NCI-H2081 (cell line): ENCODE measurements at regions not wholly inside any gene's neighbourhood (a gene's known extent, or its start where the extent isn't known, plus 50 kb on each side); places are given as distances from the start of the nearest gene placed in this dataset.
"Not testable (repeated sequence)": the region's sequence is repeated elsewhere in the genome, so short reads cannot be mapped to it uniquely, and the experiment has no call there.

ENCODE experiments used
- DNase-seq, 2 experiments: peaks; one replicate each; lab custom pipeline; 2025; lab: John Stamatoyannopoulos, UW

DNA sequence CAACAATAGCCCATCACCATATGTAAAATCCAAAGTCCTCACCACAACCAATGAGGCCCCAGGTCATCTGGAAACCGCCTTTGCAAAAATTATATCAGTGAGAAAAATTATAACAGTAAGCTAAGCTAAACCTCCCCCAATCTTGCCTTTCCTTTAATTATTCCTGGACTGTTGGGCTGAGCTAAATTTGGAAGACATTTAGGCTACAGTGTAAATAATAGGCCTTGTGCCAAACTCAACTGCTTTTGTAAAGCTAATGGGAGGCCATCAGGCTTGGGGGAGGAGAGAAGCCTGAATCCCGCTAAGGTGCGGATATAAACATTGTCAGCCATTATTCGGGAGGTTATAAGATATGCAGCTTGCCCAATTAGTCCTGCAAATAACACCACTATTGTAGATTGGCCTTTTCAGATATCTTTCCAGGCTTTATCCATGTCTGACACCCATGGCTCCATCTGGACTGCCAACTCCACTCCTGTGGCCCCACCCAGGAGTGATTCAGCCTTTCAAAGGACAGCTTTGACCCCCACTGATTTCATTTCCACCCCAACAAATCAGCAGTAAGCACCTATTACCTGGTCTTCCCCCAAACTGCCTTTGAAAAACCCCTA, 53.0 kb upstream of the CA12 start:
- DNase-seq, result peak; percentile 93 to 99

DNA sequence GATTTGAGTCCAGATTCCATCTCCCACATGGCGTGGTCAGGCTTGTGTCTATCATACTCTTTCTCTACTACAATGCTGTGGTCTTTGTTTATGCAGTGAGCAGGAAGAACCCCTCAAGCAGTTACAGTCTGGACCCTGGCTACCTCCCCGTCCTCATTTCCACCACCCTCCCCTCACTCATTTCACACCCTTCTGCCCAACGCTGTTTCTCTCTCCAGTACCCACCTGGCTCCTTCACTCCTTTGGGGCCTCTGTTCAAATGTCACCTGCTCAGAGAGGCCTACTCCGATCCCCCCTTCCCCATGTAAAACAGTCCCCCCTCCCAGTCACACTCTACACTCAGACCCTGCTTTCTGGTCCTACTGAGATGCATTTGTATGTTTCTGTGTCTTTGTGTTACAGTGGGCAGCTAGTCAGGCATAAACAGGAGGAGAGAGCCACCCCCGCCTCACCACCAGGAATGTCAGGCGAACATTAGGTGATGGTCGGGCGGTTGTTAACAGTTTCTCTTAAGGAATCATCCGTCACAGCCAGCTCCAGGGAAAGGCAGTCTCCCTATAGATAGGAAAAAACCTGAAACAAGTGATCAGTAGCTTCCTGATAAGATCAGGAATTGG, 53.7 kb upstream of the CA12 start:
- DNase-seq, result no peak

DNA sequence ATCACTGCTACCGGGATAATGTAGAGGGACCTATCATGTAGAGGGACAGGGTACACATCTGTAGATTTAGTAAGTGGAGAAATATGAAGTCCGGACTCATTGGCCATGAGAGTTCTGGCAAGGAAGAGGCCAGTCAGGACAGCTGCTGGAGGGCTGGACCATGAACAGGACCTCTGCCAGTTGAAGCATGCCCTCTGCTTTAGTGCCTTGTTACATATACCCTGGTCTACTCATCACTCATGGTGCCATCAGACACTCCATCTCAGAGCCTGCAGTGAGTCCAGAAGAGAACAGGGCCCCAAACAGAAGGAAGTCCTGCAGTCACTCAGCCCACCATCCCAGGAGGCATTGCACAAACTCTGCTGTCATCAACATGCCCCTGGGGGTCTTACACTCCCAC, 54.7 kb upstream of the CA12 start:
- no peak for DNase-seq

DNA sequence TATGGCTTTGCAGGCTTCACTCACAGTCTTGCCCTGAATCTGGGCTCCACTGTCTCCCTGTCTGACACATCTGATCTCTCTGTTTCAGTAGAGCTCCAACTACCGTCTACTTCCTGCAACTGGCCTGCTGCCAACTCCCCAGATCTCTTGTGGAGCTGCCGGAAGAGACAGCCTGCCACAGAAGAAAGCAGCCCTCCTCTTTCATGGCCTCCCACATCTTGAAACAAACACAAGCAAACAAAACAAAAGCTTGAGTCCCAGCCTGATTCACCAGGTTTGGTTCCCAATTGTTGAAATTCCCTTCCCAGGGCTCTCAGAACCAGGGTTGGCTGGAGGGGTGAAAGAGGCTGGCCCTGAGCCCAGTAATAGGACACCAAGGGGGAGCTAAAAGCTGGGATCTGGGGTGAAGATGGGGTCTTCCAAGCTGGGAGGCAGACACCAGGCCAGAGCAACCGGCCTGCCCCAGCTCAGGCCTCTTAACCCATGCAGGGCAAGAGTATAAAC, 55.3 kb upstream of the CA12 start:
- peak; percentile 87 to 91 for DNase-seq

DNA sequence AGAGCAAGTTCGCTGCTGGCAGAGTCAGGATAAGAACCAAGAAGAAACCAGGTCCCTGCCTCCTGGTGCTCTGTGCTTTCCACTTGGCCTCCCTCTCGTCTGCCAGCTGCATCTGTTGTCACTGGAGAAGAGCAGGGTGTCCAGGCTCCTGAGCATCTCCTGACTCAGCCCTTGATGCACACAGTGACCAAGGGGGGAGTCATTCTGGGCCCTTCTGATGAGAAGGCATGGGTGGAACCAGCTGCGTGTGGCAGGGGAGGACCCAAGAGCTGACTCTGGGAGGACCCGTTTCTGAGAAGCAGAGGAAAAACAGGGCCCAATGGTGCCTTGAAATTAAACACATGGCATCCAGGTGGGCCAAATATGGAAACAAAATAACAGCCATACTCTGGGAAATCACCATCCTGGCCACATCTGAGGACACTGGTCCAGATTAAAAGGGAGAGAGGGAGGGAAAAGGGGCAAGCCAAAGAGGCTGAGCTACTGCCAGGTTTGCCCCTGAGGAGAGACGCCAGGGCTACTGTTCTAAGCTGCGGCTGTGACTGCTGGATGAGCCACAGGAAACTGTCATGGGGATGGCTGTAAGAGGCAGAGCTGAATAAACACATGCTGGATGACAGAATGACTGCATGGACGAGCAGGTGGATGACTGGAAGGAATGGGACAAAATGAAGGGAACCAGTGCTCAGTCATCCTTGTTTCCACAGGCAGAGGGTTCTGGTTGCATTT, 58.1 kb upstream of the CA12 start:
- DNase-seq, result peak; percentile 39 to 69

DNA sequence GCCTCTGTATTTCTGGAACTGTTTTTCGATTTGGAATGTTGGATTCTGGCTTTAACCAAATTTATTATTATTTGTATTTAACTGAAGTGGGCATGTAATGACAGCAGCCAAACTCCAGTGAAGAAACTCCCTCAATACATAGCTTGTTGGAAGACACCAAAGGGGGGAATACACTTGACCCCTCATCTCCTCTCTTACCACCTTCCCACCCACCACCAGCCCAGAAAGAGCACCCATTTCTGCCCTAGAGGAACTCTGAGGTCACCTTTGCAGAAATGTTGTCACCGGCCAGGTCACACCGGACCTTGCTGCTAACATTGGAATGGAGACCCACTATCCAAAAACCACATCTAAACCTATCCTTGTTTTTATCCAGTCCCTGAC, 58.6 kb upstream of the CA12 start:
- DNase-seq, result no peak

DNA sequence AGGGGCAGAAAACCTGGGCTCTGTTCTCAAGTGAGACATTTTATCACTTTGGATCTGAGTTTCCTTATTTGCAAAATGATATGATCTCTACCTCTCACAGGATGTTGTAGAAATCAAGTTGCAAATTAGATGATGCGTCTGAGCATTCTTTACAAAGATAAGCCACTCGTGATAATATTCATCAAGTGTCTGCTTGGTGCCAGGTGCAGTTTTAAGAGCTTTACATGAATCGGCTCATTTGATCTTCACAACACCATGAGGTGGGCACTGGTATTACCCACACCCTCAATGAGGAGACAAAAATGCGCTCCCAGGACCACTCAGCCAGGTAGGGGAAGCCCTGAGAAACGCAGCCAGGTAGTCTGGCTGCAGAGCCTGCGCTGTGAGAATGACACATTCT, 59.1 kb upstream of the CA12 start:
- DNase-seq, result no peak

DNA sequence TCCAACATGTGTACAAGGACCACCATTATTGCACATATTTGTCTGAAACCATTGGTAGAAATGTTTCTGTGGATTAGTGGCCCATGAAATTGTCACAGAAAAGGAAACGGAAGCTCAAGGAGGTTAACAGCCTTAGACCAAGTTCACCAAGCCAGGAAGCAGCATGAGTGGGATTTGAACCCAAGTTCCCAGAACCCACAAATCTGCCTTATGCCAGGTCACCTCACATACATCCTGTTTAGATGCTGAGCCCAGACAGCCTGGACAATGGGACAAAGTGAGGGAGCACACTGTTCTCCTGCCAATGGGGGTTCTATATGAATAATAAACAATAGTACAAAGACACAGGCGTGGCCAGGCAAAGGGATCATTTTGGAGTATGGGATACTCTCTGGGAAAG, 59.6 kb upstream of the CA12 start:
- DNase-seq, result no peak

DNA sequence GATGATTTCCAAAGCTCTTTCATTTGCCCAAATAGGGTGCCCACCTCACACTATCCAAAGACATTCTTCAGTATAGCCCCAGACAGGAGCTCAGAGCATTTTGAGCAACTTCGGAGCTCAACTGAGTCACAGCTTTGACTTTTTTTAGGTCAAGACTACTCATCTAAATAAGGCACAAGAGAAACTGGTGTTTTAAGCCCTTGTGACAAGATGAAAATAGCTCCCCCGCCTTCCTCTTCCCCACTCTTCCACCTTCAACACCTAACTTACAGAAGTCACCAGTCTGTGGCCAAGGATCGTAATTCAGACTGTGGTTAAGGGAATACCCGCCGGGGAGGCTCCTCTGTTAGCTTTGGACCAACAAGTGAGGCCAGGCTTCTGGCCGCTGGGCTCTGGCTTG, 60.4 kb upstream of the CA12 start:
- DNase-seq, result no peak

DNA sequence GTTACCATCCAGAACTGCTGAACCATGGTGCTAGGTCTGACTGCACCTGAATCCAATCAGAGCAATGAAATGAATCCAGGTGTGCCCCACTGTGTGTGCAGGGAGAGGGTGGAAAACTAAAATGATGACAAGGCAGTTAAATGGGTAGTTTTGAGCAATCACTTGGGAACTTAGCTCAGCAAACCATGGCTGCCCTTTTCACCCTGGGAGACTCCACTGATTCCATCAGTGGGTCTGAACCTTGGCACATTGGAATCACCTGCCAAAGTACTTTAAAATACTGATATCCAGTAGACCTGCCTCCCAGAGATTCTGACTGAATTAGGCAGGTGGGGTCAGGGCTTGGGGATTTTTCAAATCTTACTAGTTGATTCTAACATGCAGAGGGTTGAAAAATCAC, 59.8 kb upstream of the USP3 start:
- DNase-seq, result no peak

DNA sequence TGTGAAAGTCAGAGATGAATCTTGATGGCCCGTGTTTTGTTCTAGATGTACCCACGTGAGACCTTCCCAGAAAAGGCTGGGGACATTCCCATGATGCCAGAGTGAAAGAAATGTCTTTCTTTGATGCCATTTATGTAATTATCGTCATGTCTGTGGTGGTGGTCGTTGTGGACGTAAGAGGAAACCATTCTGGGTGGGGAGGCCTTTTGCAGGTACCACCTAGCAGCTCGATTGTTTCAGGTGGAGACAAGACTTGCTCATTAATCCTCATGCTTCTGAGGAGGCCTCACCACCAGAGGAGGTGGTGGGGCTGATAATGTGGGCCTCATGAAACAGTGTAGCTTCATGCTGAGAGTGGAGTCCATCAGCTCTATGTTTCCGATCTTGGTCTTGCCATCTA, 58.1 kb upstream of the USP3 start:
- DNase-seq, result no peak

DNA sequence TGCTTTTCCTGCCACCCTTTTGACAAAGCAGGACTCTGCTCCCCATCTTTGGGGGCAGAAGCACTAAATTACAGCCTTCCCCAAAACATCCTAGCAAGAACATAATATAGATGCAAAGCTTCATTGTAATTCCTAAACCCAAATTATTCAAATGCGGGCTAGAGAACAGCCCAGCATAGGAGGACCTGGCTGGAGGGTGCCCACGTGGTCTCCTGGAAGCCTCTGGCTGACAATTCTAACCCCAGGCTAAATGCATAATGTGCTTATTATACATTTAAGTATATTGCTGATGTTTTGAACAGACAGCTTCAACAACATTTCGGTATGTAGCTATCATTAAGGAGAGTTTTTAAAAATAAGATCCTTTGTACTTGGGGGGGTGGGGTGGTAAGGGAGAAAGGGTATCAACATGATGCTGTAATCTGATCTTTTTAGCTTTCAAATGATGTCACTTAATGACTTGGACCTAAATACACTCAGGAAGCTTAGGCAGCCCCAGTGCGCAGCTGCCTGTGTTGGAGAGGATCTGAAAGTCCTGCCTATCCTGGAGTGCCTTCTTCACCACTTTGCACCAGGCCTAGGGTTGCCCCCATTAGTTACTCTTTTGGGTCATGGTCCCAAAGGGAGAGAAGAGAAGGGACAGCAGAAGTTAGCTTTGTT, 57.2 kb upstream of the USP3 start:
- peak; percentile 43 to 83 for DNase-seq

DNA sequence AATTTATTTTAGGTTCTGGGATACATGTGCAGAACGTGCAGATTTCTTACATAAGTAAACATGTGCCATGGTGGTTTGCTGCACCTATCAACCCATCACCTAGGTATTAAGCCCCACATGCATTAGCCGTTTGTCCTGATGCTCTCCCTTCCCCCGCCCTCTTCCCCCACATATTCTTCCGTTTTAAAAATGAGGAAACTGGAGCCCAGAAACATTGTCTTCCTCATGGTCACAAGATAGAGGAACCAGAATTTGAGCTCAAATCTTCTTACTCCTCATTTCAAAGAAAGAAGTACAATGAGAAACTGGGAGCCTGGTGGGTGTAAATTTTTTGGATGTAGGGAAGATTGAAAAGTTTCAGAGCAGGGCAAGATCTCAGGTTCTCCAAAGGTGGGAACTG, 56.1 kb upstream of the USP3 start:
- DNase-seq, result no peak

DNA sequence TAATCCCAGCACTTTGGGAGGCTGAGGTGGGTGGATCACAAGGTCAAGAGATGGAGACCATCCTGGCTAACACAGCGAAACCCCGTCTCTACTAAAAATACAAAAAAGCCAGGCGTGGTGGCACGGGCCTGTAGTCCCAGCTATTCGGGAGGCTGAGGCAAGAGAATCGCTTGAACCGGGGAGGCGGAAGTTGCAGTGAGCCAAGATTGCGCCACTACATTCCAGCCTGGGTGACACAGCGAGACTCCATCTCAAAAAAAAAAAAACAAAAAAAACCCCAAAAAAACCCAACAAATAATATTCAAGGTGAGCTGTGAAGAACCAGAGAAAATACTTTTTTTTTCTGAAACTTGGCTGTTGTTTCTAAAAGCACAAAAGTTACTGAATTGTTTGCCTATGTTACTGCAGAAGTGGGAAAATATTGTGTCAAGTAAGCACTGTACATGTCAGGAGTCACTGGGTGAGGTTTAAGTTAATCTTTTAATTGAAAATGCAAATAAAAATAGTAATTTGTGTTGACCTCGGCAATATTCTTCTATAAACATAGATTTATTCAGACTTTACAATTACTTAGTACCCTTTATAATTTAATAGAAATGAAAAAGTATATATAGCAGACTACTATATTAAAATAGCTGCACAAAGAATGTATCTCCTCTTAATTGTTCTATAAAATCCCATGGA, 55.4 kb upstream of the USP3 start:
- not testable (repeated sequence) for DNase-seq

DNA sequence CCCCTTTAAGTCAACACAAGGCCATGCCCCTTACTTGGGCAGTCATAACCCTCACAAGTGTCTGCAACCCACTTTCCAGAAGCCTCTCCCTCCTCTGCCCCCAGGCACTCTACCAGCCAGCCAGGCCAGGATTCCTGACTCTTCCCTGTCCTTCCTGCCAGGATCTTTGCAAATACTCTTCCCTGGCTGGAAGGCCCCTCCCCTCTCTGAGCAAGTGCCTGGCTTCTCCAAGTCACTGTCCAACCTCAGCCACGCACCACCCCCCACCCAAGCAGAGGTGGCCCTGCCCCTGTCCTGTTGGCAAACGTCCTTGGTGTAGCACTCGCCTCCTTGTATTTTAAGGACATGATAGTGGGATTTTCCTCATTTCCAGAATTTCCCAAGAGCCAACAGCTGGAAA, 54.7 kb upstream of the USP3 start:
- DNase-seq, result no peak

DNA sequence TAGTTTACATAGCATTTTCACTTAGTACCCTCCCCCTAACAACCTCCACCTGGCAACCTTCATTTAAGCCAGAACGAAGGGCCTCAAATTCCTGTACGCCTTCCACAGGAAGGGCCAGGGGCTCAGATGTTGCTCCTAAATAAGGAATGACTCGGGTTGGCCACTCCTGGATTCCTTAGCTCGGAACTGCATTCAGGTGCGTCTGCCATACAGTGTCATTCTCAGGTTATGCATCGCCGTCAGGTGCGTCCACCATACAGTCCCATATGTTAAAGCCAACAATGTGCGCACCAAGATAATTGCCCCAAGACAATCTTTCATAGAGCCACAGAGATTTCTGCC, 53.5 kb upstream of the USP3 start:
- no peak for DNase-seq

DNA sequence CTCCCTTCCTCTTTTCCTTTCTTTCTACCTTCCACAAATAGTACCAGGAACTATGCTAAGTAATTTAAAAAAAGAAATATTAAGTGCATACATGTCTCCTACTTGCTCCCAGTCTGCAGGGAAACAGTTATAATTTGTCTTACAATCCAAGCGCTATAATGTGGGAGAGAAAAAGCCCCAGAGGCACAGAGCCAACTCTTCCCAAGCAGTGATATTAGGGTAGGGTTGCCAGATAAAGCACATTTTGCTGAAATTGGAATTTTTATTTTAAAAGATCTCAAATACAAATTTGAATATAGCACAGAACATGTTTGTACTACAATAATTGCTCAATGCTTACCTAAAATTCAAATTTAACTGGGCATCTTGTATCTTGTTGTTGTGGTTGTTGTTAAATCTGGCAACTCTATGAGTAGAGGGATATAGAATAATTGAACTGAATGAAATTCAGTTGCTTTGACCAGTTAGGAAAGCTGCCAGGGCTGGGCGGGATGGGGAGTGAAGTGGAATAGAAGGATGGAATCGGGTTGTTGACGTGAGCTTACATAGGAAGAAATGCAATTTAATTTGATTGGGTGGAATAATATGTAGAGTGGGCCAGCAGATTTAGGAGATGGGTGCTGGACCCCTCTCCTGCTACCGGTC, 52.6 kb upstream of the USP3 start:
- no peak for DNase-seq

DNA sequence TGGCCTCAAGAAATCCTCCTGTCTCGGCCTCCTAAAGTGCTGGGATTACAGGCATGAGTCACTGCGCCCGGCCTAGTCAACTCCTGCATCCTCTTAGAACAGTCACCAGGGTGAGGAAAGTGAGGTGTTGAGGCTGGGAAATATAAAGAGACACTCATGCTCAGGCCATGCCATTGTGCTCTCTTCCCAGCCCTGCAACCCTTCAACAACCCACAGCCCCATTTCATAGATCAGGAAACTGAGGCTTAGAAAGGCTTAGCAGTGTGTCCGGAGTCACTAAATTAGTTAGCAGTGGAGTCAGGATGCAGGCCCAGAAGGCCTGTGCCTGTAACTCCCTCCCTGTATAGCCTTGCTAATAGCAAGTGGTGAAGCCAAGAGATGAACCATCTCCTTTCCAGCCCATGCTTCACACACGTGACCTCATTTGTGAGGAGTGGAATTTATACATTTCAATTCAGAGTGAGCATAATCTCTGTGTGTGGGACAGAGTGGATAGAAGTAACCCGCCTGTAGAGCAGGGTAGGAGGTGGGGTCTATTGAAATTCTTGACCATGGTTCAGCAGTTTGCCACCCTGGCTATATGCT, 51.7 kb upstream of the USP3 start:
- DNase-seq, result no peak

DNA sequence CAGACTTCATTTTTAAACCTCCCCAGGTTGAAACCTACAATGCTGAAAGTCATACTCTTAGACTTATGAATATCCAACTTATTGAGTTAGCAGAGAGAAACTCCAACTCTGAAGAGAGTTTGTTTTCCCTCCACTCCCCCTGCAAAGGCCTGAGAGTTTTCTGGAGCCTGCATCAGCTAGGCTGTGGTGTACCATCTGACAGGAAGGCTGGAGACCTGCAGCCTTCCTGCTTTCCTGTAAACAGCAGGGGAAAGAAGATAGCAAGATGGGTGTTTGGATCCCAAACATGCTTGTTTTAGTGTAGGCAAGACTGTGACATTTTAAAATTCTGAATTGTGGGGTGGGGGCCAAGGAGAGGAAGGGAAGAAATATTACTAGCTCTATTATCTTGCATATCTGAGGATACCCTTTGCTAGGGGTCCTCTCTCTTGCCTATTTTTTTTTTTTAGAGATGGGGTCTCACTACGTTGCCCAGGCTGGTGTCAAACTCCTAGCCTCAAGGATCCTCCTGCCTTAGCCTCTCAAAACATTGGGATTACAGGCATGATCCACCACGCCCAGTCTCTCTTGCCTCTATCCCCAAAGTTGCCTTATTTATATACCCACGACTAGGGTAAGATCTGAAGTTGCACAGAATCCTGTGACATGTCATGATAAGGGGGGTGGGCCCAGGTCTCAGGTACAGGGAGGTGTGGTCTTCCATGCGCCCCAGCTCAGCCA, 51.0 kb upstream of the USP3 start:
- no peak for DNase-seq

DNA sequence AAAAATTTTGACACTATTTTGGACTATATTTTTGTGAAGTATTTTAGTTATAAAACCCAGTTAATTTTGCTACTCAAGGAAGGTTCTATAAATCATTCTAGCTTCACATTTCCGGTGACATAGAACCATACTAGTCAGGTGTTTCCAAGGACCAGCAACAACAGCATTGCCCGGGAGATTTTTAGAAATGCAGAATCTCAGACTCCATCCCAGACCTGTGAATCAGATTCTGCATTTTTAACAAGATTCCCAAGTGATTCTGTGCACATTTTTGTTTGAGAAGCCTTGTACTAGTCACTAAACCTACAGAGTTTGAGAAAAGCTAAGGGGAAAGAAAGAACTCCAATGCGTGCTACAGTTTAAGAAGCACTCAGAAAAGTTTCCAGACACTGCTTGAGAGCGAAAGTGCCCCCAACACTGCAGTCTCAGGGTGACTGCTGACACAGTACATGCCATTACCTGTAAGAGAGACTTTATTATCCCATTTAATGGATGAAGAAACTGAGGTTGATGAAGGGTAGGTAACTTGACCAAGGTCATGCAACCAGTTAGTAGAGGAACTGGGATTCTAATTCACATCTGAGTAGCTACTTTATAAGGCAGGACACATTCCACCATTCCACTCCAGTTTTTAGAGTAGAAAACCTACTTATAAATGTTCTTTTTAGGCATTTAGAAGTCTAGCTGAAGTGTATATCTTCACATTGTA, 49.7 kb upstream of the USP3 start:
- DNase-seq, result no peak
